AG10803 (cell line): ENCODE measurements at regions not wholly inside any gene's neighbourhood (a gene's known extent, or its start where the extent isn't known, plus 50 kb on each side); places are given as distances from the start of the nearest gene placed in this dataset.
A peak's percentile ranks its signal among the peaks of the same experiment; 100 is the strongest.
"Not testable (repeated sequence)": the region's sequence is repeated elsewhere in the genome, so short reads cannot be mapped to it uniquely, and the experiment has no call there.

Experiments
- DNase-seq: peaks from one replicate; pipeline ENCODE4 v3.0.0; 2010; ENCODE audit warnings: low read depth
- H3K4me3 ChIP-seq: 2 replicates; pipeline ENCODE4 v1.5.1; 2011; ENCODE audit warnings: mild to moderate bottlenecking, low read length, control low read depth
- CTCF ChIP-seq: conservative IDR thresholded peaks from 2 replicates; pipeline ENCODE4 v1.5.1; 2011; ENCODE audit warnings: mild to moderate bottlenecking, low read length, control low read depth, inconsistent platforms

DNA sequence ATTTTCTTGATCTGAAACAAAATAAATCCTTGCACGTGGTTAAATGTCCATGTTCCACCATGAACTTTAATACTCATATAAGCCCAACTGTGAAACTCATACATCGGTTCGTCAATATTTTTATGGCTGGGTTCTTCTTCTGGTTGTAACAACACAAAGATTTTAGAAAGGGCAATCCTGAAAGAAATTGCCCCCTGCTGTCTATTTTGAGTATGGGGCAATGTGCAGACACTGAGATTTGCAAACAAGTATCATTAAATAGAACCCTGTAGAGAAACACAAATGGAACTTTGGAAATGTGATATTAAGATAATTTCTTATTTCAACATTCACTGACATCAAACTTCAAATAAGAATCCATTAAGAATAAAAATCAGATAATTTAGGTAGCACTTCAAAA is 80.2 kb upstream of the PHACTR1 start:
- no peak overlapping the region for H3K4me3 ChIP-seq
- no peak for DNase-seq
- TF ChIP-seq CTCF: peak; percentile 25

- no peak overlapping the region for H3K4me3 ChIP-seq
- TF ChIP-seq CTCF: peak; percentile 93
- DNase-seq: peak; percentile 83
Observed at GRCh38 chr6:12637960-12638641, 78.5 kb upstream of the PHACTR1 start.

DNA sequence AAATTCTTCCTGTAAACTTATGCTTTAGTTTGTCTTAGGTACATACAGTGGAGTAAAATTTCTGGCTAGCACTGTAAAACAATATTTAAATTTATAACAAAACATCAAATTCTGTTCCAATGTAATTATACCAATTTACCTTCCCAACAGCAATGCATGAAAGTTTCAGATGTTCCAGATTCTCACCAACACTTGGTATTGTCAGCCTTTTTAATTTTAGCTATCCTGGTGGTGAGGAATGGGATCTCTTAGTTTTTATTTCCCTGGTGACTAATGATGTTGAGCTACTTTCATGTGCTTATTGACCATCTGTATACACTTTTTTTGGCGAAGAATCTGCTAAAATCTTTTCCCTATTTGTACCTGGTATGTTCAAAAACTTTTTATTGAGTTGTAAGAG is 76.1 kb upstream of the PHACTR1 start:
- no peak overlapping the region for H3K4me3 ChIP-seq
- no peak for DNase-seq
- no peak for TF ChIP-seq CTCF

GRCh38 chr6:12641785-12642184 is 74.8 kb upstream of the PHACTR1 start:
- H3K4me3 ChIP-seq, DNase-seq: not testable (repeated sequence)

DNA sequence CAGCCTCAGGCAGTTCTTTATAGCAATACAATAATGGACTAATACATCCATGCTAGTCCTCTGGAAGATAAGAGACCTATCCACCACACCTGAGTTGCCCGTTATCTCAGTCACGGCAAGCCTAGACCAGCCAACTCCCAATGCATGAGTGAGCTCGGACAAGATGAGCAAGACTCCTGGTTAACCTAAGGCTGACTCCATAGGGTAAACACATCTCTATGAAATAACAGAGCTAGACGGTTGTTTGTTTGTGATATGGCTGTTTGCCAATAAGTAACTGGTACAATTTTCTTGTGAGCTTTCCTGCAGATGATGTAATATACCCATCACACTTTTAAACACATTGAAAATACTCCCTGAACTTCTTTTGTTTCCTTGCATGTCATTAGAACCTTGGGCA is 70.6 kb upstream of the PHACTR1 start:
- TF ChIP-seq CTCF: no peak
- no peak overlapping the region for H3K4me3 ChIP-seq

GRCh38 chr6:12648171-12648570 is 68.4 kb upstream of the PHACTR1 start:
- H3K4me3 ChIP-seq: no peak overlapping the region
- DNase-seq: peak; percentile 6
- no peak for TF ChIP-seq CTCF

More for the DNA sequence above, 70.6 kb upstream of the PHACTR1 start:
- no peak for DNase-seq

DNA sequence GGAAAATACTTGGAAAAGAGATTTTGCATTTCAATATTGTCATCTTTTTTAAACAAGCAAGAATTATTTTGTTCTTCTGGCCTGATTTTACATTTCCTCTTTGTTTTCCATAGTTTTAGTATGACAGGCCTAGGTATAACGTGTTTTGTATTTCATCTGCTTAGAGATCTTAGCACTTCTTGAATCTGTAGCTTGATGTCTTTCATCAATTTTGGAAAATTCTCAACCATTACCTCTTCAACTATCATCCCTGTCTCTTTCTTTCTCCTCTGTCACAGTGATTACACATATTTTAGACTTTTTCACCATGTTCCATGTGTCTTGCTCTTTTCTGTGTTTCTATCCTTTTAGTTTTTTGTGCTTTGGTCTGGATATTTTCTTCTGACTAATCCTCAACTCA is 67.2 kb upstream of the PHACTR1 start:
- TF ChIP-seq CTCF: no peak
- DNase-seq: no peak
- no peak overlapping the region for H3K4me3 ChIP-seq
